MM.1S (cell line): ENCODE measurements at regions not wholly inside any gene's neighbourhood (a gene's known extent, or its start where the extent isn't known, plus 50 kb on each side); places are given as distances from the start of the nearest gene placed in this dataset.

Source experiments
- DNase-seq: peaks from one replicate; pipeline ENCODE4 v3.0.0-alpha.2; 2015
- H2AFZ ChIP-seq: fragments of 300-600 bp; sonication (generic); 2 replicates; pipeline ENCODE4 v1.6.0; 2016; ENCODE audit warnings: antibody characterized with exemption, low read length
- H3F3A ChIP-seq: fragments of 300-600 bp; sonication (generic); 2 replicates; pipeline ENCODE4 v1.6.1; 2016; ENCODE audit warnings: mild to moderate bottlenecking, antibody characterized with exemption, low read length, moderate library complexity, mixed read lengths; ENCODE audit not compliant: insufficient read depth
- H3K27ac ChIP-seq: fragments of 300-600 bp; sonication (generic); 2 replicates; pipeline ENCODE4 v1.5.1; 2016; ENCODE audit warnings: mild to moderate bottlenecking, low read length
- H3K27me3 ChIP-seq: fragments of 300-600 bp; sonication (generic); replicated peaks from 2 replicates; pipeline ENCODE4 v1.6.0; 2016; ENCODE audit warnings: low read length; ENCODE audit not compliant: insufficient read depth
- H3K36me3 ChIP-seq: fragments of 300-600 bp; sonication (generic); replicated peaks from 2 replicates; pipeline ENCODE4 v1.6.1; 2016; ENCODE audit warnings: mild to moderate bottlenecking, low read length, mixed read lengths; ENCODE audit not compliant: insufficient read depth
- H3K4me1 ChIP-seq: fragments of 300-600 bp; sonication (generic); 2 replicates; pipeline ENCODE4 v1.6.1; 2016; ENCODE audit warnings: low read length, mixed read lengths
- H3K4me2 ChIP-seq: fragments of 300-600 bp; sonication (generic); 2 replicates; pipeline ENCODE4 v1.6.0; 2016; ENCODE audit warnings: low read depth, low read length
- H3K4me3 ChIP-seq: fragments of 300-600 bp; sonication (generic); 2 replicates; pipeline ENCODE4 v1.5.1; 2016; ENCODE audit warnings: low read length, mixed read lengths
- H3K79me2 ChIP-seq: fragments of 300-600 bp; sonication (generic); 2 replicates; pipeline ENCODE4 v1.6.1; 2016; ENCODE audit warnings: mixed run types, low read length, mixed read lengths
- H3K9ac ChIP-seq: fragments of 300-600 bp; sonication (generic); 2 replicates; pipeline ENCODE4 v1.6.1; 2016; ENCODE audit warnings: low read length, mixed read lengths
- H3K9me2 ChIP-seq: fragments of 300-600 bp; sonication (generic); replicated peaks from 2 replicates; pipeline ENCODE4 v1.6.1; 2016; ENCODE audit warnings: mild to moderate bottlenecking, low read length, mixed read lengths; ENCODE audit not compliant: insufficient read depth
- H3K9me3 ChIP-seq: fragments of 300-600 bp; sonication (generic); replicated peaks from 2 replicates; pipeline ENCODE4 v1.6.1; 2016; ENCODE audit warnings: mild to moderate bottlenecking, low read length, mixed read lengths; ENCODE audit not compliant: insufficient read depth
- H4K20me1 ChIP-seq: fragments of 300-600 bp; sonication (generic); 2 replicates; pipeline ENCODE4 v1.6.1; 2016; ENCODE audit warnings: mild to moderate bottlenecking, low read length, moderate library complexity, mixed read lengths; ENCODE audit not compliant: insufficient read depth
- EZH2 ChIP-seq: fragments of 300-600 bp; sonication (generic); optimal IDR thresholded peaks from 2 replicates; pipeline ENCODE3; 2017; ENCODE audit warnings: low read depth, mild to moderate bottlenecking, antibody characterized with exemption, low read length, mixed read lengths
- EZH2phosphoT487 ChIP-seq: fragments of 300-600 bp; sonication (generic); IDR thresholded peaks from 2 replicates; pipeline ENCODE4 v1.6.1; 2018; ENCODE audit warnings: antibody characterized with exemption, low read length
- TF ChIP-seq, protein P1 (sequence below): fragments of 300-600 bp; sonication (generic); IDR thresholded peaks from 2 replicates; pipeline ENCODE4 v1.5.1; 2016; ENCODE audit warnings: antibody characterized with exemption, low read length, mixed read lengths

- no peak overlapping the region for H3K9ac ChIP-seq
- H3K9me2 ChIP-seq, result no peaks in the 10 kb centered on the region
- H3K9me3 ChIP-seq, result no peaks in the 10 kb centered on the region
- TF ChIP-seq, protein P1, sequence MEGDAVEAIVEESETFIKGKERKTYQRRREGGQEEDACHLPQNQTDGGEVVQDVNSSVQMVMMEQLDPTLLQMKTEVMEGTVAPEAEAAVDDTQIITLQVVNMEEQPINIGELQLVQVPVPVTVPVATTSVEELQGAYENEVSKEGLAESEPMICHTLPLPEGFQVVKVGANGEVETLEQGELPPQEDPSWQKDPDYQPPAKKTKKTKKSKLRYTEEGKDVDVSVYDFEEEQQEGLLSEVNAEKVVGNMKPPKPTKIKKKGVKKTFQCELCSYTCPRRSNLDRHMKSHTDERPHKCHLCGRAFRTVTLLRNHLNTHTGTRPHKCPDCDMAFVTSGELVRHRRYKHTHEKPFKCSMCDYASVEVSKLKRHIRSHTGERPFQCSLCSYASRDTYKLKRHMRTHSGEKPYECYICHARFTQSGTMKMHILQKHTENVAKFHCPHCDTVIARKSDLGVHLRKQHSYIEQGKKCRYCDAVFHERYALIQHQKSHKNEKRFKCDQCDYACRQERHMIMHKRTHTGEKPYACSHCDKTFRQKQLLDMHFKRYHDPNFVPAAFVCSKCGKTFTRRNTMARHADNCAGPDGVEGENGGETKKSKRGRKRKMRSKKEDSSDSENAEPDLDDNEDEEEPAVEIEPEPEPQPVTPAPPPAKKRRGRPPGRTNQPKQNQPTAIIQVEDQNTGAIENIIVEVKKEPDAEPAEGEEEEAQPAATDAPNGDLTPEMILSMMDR, result no peak
- TF ChIP-seq EZH2phosphoT487 (no peak), EZH2 (no peak)
- no peak for DNase-seq
- H3K4me1 ChIP-seq, result no peaks in the 10 kb centered on the region
- no peak overlapping the region for H3K4me3 ChIP-seq
- no peaks in the 10 kb centered on the region for H3K36me3 ChIP-seq
- H4K20me1 ChIP-seq, result no peaks in the 10 kb centered on the region
- H3F3A ChIP-seq, result no peaks in the 10 kb centered on the region
- no peaks in the 10 kb centered on the region for H3K79me2 ChIP-seq
- no peaks in the 10 kb centered on the region for H3K27me3 ChIP-seq
- H2AFZ ChIP-seq, result no peak overlapping the region
- H3K27ac ChIP-seq, result no peak overlapping the region
- H3K4me2 ChIP-seq, result no peak overlapping the region
Observed at GRCh38 chr2:143965493-143966164, 554.3 kb downstream of the ZEB2 start.

GRCh38 chr2:143964891-143965290 lies 555.0 kb downstream of the ZEB2 start:
- Histone ChIP-seq H3K9me3 (no peaks in the 10 kb centered on the region), H3K4me2 (no peak overlapping the region), H3K9ac (no peak overlapping the region), H3K27me3 (no peaks in the 10 kb centered on the region), H3K36me3 (no peaks in the 10 kb centered on the region), H3K9me2 (no peaks in the 10 kb centered on the region), H3K27ac (no peak overlapping the region), H3K4me1 (no peaks in the 10 kb centered on the region), H2AFZ (no peak overlapping the region), H3K79me2 (no peaks in the 10 kb centered on the region), H3K4me3 (no peak overlapping the region), H4K20me1 (no peaks in the 10 kb centered on the region), H3F3A (no peaks in the 10 kb centered on the region)
- no peak for DNase-seq
- no peak for TF ChIP-seq EZH2phosphoT487
- no peak for TF ChIP-seq EZH2
- TF ChIP-seq, protein P1, result no peak

GRCh38 chr2:143960177-143960576 lies 559.7 kb downstream of the ZEB2 start:
- H3F3A ChIP-seq, result no peaks in the 10 kb centered on the region
- H3K4me2 ChIP-seq, result no peak overlapping the region
- H3K4me1 ChIP-seq, result no peaks in the 10 kb centered on the region
- H3K9me2 ChIP-seq, result no peaks in the 10 kb centered on the region
- H2AFZ ChIP-seq, result no peak overlapping the region
- no peaks in the 10 kb centered on the region for H4K20me1 ChIP-seq
- H3K9ac ChIP-seq, result no peak overlapping the region
- no peak overlapping the region for H3K4me3 ChIP-seq
- no peaks in the 10 kb centered on the region for H3K27me3 ChIP-seq
- DNase-seq, result no peak
- H3K36me3 ChIP-seq, result no peaks in the 10 kb centered on the region
- no peaks in the 10 kb centered on the region for H3K79me2 ChIP-seq
- TF ChIP-seq, protein P1, result no peak
- TF ChIP-seq EZH2phosphoT487, result no peak
- no peak for TF ChIP-seq EZH2
- no peak overlapping the region for H3K27ac ChIP-seq
- H3K9me3 ChIP-seq, result no peaks in the 10 kb centered on the region
